SK-N-SH (cell line): ENCODE measurements at regions not wholly inside any gene's neighbourhood (a gene's known extent, or its start where the extent isn't known, plus 50 kb on each side); places are given as distances from the start of the nearest gene placed in this dataset.

Experiments used
- CTCF ChIP-seq: fragments of 200-600 bp; sonication (generic); IDR thresholded peaks from 2 replicates; pipeline ENCODE4 v1.6.1; 2017; ENCODE audit warnings: antibody characterized with exemption, mild to moderate bottlenecking, moderate library complexity
- ELF1 ChIP-seq: IDR thresholded peaks from 2 replicates; pipeline ENCODE4 v1.4.0; 2012
- JUND ChIP-seq: IDR thresholded peaks from 2 replicates; pipeline ENCODE4 v1.4.0; 2012
- NFIC ChIP-seq: IDR thresholded peaks from 2 replicates; pipeline ENCODE4 v1.4.0; 2012; ENCODE audit warnings: borderline replicate concordance
- NRF1 ChIP-seq: IDR thresholded peaks from 2 replicates; pipeline ENCODE4 v1.6.1; 2012; ENCODE audit warnings: low read depth, mild to moderate bottlenecking, low read length
- POLR2AphosphoS5 ChIP-seq: IDR thresholded peaks from 2 replicates; pipeline ENCODE4 v1.6.1; 2012; ENCODE audit warnings: low read depth, low read length
- RCOR1 ChIP-seq: fragments of 150-350 bp; IDR thresholded peaks from 2 replicates; pipeline ENCODE4 v1.6.1; 2017; ENCODE audit warnings: antibody characterized with exemption, low read length
- RXRA ChIP-seq: IDR thresholded peaks from 2 replicates; pipeline ENCODE4 v1.4.0; 2012; ENCODE audit warnings: low read depth, mild to moderate bottlenecking, borderline replicate concordance
- TEAD4 ChIP-seq: IDR thresholded peaks from 2 replicates; pipeline ENCODE4 v1.4.0; 2012; ENCODE audit warnings: mild to moderate bottlenecking, borderline replicate concordance; ENCODE audit not compliant: insufficient read depth
- YY1 ChIP-seq: IDR thresholded peaks from 2 replicates; pipeline ENCODE4 v1.4.0; 2012; ENCODE audit warnings: low read depth, mild to moderate bottlenecking
- TF ChIP-seq, protein P1 (sequence below): IDR thresholded peaks from 2 replicates; pipeline ENCODE4 v1.4.0; 2012; ENCODE audit warnings: low read depth, borderline replicate concordance
- TF ChIP-seq, protein P2 (sequence below): IDR thresholded peaks from 2 replicates; pipeline ENCODE4 v1.4.0; 2012; ENCODE audit warnings: low read depth
- TF ChIP-seq, protein P3 (sequence below): IDR thresholded peaks from 2 replicates; pipeline ENCODE4 v1.6.1; 2012; ENCODE audit warnings: mild to moderate bottlenecking, low read depth, low read length, moderate library complexity

DNA sequence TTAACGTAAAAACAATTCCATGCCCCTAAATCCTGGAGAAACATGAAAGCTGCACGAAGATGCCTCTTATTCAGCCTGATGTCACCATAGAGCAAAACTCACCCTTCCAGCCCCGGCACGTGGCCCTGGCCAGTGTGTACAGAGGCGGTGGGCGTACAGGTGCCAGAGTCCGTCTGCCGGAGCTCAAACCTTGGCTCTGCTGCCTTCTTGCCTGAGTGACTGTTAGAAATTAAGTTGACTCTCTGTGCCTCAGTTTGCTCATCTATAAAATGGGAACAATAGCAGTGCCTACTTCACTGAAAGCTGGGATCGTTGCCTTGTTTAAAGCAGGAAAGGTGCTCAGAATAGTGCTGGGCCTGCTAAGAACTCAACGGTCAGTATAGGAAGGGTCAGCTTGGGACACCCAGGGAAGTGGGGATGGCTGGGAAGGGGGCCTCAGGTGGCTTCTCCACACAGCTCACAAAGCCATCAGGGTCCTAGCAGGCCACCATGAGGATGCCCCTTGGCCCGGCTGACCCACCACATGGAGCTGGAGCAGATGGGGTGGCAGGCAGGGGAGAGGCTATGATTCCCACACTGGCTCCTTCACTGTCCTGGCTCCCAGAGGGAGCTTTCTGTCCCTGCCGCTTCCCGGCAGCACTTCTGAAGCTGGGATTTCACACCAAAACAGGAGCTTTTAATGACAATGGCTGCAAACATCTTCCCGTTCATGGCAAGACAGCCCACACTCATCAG is 237.2 kb downstream of the NPHP4 start:
- no peak for TF ChIP-seq CTCF
- no peak for TF ChIP-seq RXRA
- TF ChIP-seq NFIC, result no peak
- TF ChIP-seq RCOR1, result no peak
- TF ChIP-seq POLR2AphosphoS5, result no peak
- TF ChIP-seq, protein P1, sequence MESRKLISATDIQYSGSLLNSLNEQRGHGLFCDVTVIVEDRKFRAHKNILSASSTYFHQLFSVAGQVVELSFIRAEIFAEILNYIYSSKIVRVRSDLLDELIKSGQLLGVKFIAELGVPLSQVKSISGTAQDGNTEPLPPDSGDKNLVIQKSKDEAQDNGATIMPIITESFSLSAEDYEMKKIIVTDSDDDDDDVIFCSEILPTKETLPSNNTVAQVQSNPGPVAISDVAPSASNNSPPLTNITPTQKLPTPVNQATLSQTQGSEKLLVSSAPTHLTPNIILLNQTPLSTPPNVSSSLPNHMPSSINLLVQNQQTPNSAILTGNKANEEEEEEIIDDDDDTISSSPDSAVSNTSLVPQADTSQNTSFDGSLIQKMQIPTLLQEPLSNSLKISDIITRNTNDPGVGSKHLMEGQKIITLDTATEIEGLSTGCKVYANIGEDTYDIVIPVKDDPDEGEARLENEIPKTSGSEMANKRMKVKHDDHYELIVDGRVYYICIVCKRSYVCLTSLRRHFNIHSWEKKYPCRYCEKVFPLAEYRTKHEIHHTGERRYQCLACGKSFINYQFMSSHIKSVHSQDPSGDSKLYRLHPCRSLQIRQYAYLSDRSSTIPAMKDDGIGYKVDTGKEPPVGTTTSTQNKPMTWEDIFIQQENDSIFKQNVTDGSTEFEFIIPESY, result no peak
- TF ChIP-seq, protein P2, sequence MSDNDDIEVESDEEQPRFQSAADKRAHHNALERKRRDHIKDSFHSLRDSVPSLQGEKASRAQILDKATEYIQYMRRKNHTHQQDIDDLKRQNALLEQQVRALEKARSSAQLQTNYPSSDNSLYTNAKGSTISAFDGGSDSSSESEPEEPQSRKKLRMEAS, result no peak
- TF ChIP-seq NRF1, result no peak
- TF ChIP-seq JUND, result no peak
- no peak for TF ChIP-seq YY1
- TF ChIP-seq ELF1, result no peak
- TF ChIP-seq TEAD4, result no peak
- TF ChIP-seq, protein P3, sequence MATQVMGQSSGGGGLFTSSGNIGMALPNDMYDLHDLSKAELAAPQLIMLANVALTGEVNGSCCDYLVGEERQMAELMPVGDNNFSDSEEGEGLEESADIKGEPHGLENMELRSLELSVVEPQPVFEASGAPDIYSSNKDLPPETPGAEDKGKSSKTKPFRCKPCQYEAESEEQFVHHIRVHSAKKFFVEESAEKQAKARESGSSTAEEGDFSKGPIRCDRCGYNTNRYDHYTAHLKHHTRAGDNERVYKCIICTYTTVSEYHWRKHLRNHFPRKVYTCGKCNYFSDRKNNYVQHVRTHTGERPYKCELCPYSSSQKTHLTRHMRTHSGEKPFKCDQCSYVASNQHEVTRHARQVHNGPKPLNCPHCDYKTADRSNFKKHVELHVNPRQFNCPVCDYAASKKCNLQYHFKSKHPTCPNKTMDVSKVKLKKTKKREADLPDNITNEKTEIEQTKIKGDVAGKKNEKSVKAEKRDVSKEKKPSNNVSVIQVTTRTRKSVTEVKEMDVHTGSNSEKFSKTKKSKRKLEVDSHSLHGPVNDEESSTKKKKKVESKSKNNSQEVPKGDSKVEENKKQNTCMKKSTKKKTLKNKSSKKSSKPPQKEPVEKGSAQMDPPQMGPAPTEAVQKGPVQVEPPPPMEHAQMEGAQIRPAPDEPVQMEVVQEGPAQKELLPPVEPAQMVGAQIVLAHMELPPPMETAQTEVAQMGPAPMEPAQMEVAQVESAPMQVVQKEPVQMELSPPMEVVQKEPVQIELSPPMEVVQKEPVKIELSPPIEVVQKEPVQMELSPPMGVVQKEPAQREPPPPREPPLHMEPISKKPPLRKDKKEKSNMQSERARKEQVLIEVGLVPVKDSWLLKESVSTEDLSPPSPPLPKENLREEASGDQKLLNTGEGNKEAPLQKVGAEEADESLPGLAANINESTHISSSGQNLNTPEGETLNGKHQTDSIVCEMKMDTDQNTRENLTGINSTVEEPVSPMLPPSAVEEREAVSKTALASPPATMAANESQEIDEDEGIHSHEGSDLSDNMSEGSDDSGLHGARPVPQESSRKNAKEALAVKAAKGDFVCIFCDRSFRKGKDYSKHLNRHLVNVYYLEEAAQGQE, result no peak
